ENCODE measurements at regions not wholly inside any gene's neighbourhood (a gene's known extent, or its start where the extent isn't known, plus 50 kb on each side); places are given as distances from the start of the nearest gene placed in this dataset.

- no peak overlapping the region for H3K27ac Mint-ChIP-seq
- H3K9me3 Mint-ChIP-seq = no peaks in the 10 kb centered on the region
- CTCF ChIA-PET = no interaction called here
- no peak for TF ChIP-seq CTCF (IDR thresholded peaks at IDR 0.05)
- ATAC-seq (no peak), DNase-seq (no peak)
- no peaks in the 10 kb centered on the region for H3K4me1 Mint-ChIP-seq (ENCODE audit: low read depth)
- intact Hi-C loops (cut with micrococcal nuclease) = no loop called here
- H3K27me3 Mint-ChIP-seq = peaks cover 21% of the 10 kb centered on the region
- POLR2A ChIA-PET = no interaction called here
- H3K4me3 Mint-ChIP-seq = no peak overlapping the region
- H3K36me3 Mint-ChIP-seq (ENCODE audit: low read depth) = no peaks in the 10 kb centered on the region
Measured at GRCh38 chr5:111013011-111013410, 58.5 kb upstream of the TSLP start.

- Mint-ChIP-seq H3K27me3 (peaks cover 12% of the 10 kb centered on the region), H3K36me3 (ENCODE audit: low read depth) (no peaks in the 10 kb centered on the region), H3K4me3 (no peak overlapping the region), H3K4me1 (ENCODE audit: low read depth) (no peaks in the 10 kb centered on the region), H3K9me3 (no peaks in the 10 kb centered on the region), H3K27ac (no peak overlapping the region)
- CTCF ChIA-PET = no interaction called here
- DNase-seq (no peak), ATAC-seq (no peak)
- POLR2A ChIA-PET = no interaction called here
- intact Hi-C loops (cut with micrococcal nuclease) = no loop called here
- TF ChIP-seq CTCF (IDR thresholded peaks at IDR 0.05) = no peak
Measured at GRCh38 chr5:111016801-111017200, 54.7 kb upstream of the TSLP start.

- H3K36me3 Mint-ChIP-seq (ENCODE audit: low read depth) = no peaks in the 10 kb centered on the region
- no peak for TF ChIP-seq CTCF (IDR thresholded peaks at IDR 0.05)
- ChIA-PET POLR2A (no interaction called here), CTCF (no interaction called here)
- no peak for ATAC-seq
- H3K27ac Mint-ChIP-seq = no peak overlapping the region
- H3K4me3 Mint-ChIP-seq = no peak overlapping the region
- H3K4me1 Mint-ChIP-seq (ENCODE audit: low read depth) = no peaks in the 10 kb centered on the region
- H3K9me3 Mint-ChIP-seq = no peaks in the 10 kb centered on the region
- H3K27me3 Mint-ChIP-seq = peaks cover 12% of the 10 kb centered on the region
- no peak for DNase-seq
- intact Hi-C loops (cut with micrococcal nuclease) = no loop called here
Measured at GRCh38 chr5:111017731-111018130, 53.8 kb upstream of the TSLP start.
